ACC112 (cell line): ENCODE measurements at regions not wholly inside any gene's neighbourhood (a gene's known extent, or its start where the extent isn't known, plus 50 kb on each side); places are given as distances from the start of the nearest gene placed in this dataset.

Source experiments
- H2AFZ ChIP-seq: fragments of 200-600 bp; sonication (generic); one replicate; pipeline ENCODE4 v1.6.0; 2017; ENCODE audit warnings: antibody characterized with exemption, low read length; ENCODE audit not compliant: unreplicated experiment
- H3K27ac ChIP-seq: fragments of 200-600 bp; sonication (generic); 2 replicates; pipeline ENCODE4 v1.5.1; 2014; ENCODE audit warnings: low read depth, mild to moderate bottlenecking, antibody characterized with exemption, low read length, moderate library complexity
- H3K27me3 ChIP-seq: fragments of 200-600 bp; sonication (generic); 2 replicates; pipeline ENCODE4 v1.6.1; 2014; ENCODE audit warnings: mild to moderate bottlenecking, antibody characterized with exemption, low read length, moderate library complexity, mixed read lengths; ENCODE audit not compliant: insufficient read depth
- H3K36me3 ChIP-seq: fragments of 200-600 bp; sonication (generic); 2 replicates; pipeline ENCODE4 v1.6.1; 2016; ENCODE audit warnings: mild to moderate bottlenecking, antibody characterized with exemption, low read length, moderate library complexity, mixed read lengths; ENCODE audit not compliant: insufficient read depth
- H3K4me1 ChIP-seq: fragments of 200-600 bp; sonication (generic); one replicate; pipeline ENCODE4 v1.6.1; 2016; ENCODE audit warnings: low read length, mixed read lengths; ENCODE audit not compliant: insufficient read depth, unreplicated experiment, control insufficient read depth
- H3K4me3 ChIP-seq: fragments of 200-600 bp; sonication (generic); 2 replicates; pipeline ENCODE4 v1.5.1; 2014; ENCODE audit warnings: mild to moderate bottlenecking, low read depth, low read length
- H3K79me2 ChIP-seq: fragments of 200-600 bp; sonication (generic); one replicate; pipeline ENCODE4 v1.6.0; 2016; ENCODE audit warnings: low read length; ENCODE audit not compliant: control insufficient read depth, unreplicated experiment, insufficient read depth

GRCh38 chr6:146895772-146896061, 296.9 kb downstream of the ADGB start:
- Histone ChIP-seq H3K4me3 (no peak overlapping the region), H3K79me2 (no peaks in the 10 kb centered on the region), H3K36me3 (no peaks in the 10 kb centered on the region), H3K4me1 (peaks cover 17% of the 10 kb centered on the region), H3K27ac (no peak overlapping the region), H3K27me3 (no peaks in the 10 kb centered on the region), H2AFZ (no peak overlapping the region)

GRCh38 chr6:146896062-146896813, 297.5 kb downstream of the ADGB start:
- no peak overlapping the region for H2AFZ ChIP-seq

GRCh38 chr6:146896960-146897701, 298.4 kb downstream of the ADGB start:
- no peaks in the 10 kb centered on the region for H3K79me2 ChIP-seq
- no peak overlapping the region for H2AFZ ChIP-seq
- no peaks in the 10 kb centered on the region for H3K36me3 ChIP-seq
- no peak overlapping the region for H3K4me3 ChIP-seq
- H3K27me3 ChIP-seq: no peaks in the 10 kb centered on the region
- peaks cover 9% of the 10 kb centered on the region for H3K4me1 ChIP-seq
- no peak overlapping the region for H3K27ac ChIP-seq

More at GRCh38 chr6:146896062-146896813, 297.5 kb downstream of the ADGB start:
- Histone ChIP-seq H3K27me3 (no peaks in the 10 kb centered on the region), H3K4me3 (no peak overlapping the region), H3K27ac (no peak overlapping the region), H3K36me3 (no peaks in the 10 kb centered on the region), H3K4me1 (peaks cover 17% of the 10 kb centered on the region), H3K79me2 (no peaks in the 10 kb centered on the region)

DNA sequence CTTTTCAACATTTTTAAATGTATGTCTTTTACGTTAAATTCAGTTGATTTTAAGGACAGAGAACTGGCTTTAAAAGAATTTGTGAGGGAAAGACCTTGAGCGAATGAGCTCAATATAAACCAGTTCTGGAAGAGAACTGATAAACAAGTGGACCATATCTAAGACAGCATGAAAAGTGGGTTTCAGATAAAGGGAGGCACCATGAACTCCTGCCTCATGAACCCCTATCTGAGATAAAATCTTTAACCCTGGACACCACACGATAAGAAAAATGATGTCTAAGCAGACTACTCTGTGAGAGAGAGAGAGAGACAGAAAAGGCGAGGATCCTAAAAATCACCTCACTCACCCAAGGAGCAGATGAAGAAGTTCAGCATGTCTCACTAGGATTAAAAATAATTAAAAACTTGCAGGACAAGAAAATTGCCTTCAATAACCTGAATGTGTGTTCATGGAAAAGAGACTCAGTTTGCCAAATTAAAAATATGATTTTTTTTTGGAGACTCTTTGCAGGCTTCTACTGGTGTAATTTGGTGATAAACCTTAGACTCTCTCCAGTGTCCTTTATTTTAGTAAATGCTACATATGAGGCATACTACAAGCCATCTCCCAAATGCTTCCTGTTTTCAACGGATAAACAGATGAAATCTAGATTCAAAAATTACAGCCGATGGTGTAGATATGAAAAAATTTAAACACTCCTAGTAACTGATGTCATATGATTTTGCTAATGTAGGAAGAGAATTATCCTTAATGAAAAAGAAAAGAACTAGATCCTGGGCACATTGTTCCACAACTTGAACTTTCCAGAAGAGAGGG, 299.5 kb downstream of the ADGB start:
- Histone ChIP-seq H3K4me1 (peaks cover 12% of the 10 kb centered on the region), H3K79me2 (no peaks in the 10 kb centered on the region), H3K27ac (no peak overlapping the region), H2AFZ (no peak overlapping the region), H3K4me3 (no peak overlapping the region), H3K27me3 (no peaks in the 10 kb centered on the region), H3K36me3 (no peaks in the 10 kb centered on the region)

- Histone ChIP-seq H3K79me2 (no peaks in the 10 kb centered on the region), H3K4me1 (peaks cover 14% of the 10 kb centered on the region), H3K4me3 (no peak overlapping the region), H3K36me3 (no peaks in the 10 kb centered on the region), H3K27me3 (no peaks in the 10 kb centered on the region), H2AFZ (no peak overlapping the region), H3K27ac (no peak overlapping the region)
Observed at GRCh38 chr6:146898888-146899227, 300.1 kb downstream of the ADGB start.

DNA sequence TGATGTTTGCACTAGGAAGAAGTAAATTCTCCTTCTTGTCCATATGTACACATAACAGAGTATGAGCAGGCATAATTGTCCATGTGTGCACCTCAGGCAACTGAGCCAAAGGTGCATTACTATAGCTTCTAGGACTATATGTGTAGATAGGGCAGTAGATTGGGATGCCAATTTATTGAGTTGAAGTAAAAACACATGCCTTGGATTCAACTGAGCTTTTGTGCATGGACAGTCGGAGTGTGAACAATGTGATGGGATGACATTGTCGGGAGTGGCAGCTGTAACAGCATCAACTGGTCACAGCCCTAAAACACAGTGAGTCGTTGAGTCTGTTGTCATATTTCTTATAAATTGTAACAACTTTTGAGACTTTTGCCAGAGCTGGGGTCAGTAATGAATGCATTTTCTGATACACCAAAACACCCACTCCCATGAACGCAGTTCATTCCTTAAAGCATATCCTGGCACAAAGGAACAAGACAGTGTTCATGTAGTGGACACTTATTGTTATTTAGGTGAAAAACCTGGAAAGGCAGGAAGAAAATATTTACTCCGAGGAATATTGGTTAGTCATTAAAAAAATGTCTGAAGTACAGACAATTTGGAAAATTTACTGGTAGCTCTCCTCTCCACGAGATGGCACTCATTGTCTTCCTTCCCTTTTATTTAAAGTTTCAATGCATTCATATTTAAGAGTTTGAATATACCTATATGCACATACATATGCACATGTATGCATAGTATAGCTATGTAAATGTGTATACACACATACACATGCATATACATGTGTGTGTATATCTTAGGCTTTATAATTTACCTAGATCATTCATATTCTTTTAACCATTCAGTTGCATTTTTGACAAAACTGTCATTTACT, 302.0 kb upstream of the STXBP5 start:
- Histone ChIP-seq H3K36me3 (no peaks in the 10 kb centered on the region), H3K27me3 (no peaks in the 10 kb centered on the region), H3K79me2 (no peaks in the 10 kb centered on the region), H3K4me3 (no peak overlapping the region), H3K27ac (peak overlapping the region; percentile 31; the same call in 1 of the 2 replicates), H3K4me1 (peaks cover 29% of the 10 kb centered on the region), H2AFZ (peak overlapping the region; percentile 60)

GRCh38 chr6:146902846-146903245, 301.4 kb upstream of the STXBP5 start:
- Histone ChIP-seq H3K27ac (peak overlapping the region; percentile 31; the same call in 1 of the 2 replicates), H3K27me3 (no peaks in the 10 kb centered on the region), H2AFZ (no peak overlapping the region), H3K4me3 (no peak overlapping the region), H3K4me1 (peaks cover 32% of the 10 kb centered on the region), H3K36me3 (no peaks in the 10 kb centered on the region), H3K79me2 (no peaks in the 10 kb centered on the region)

DNA sequence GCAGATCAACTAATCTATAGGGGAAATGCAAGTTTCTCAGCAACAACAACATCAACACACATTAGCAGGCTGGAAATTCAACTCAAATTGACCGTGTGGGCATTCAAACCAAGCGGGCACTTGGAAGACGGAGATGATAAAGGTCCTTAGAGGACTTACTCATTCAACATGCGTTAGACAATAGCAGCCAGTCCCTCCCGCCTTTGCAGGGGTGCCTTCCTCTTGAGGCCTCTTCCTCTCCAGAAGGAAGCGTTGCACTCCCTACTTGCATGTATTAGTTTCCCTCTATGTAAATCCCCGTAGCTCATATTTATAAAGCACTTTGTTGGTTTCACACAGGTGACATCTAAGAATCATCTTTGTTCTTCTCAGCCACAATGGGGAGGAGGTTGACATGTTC, 300.8 kb upstream of the STXBP5 start:
- no peaks in the 10 kb centered on the region for H3K79me2 ChIP-seq
- H2AFZ ChIP-seq: no peak overlapping the region
- H3K27ac ChIP-seq: no peak overlapping the region; the same call in 1 of the 2 replicates
- no peaks in the 10 kb centered on the region for H3K27me3 ChIP-seq
- H3K4me1 ChIP-seq: peaks cover 38% of the 10 kb centered on the region
- no peaks in the 10 kb centered on the region for H3K36me3 ChIP-seq
- H3K4me3 ChIP-seq: no peak overlapping the region

- H3K27me3 ChIP-seq: no peaks in the 10 kb centered on the region
- peaks cover 42% of the 10 kb centered on the region for H3K4me1 ChIP-seq
- no peak overlapping the region for H3K4me3 ChIP-seq
- H3K79me2 ChIP-seq: no peaks in the 10 kb centered on the region
- H3K27ac ChIP-seq: peak overlapping the region; percentile 45
- no peaks in the 10 kb centered on the region for H3K36me3 ChIP-seq
- H2AFZ ChIP-seq: peak overlapping the region; percentile 3
Observed at GRCh38 chr6:146904596-146904995, 299.6 kb upstream of the STXBP5 start.

GRCh38 chr6:146905181-146905704, 299.0 kb upstream of the STXBP5 start:
- Histone ChIP-seq H2AFZ (peak overlapping the region; percentile 3), H3K36me3 (no peaks in the 10 kb centered on the region), H3K79me2 (no peaks in the 10 kb centered on the region), H3K27me3 (no peaks in the 10 kb centered on the region), H3K27ac (peak overlapping the region; percentile 45), H3K4me1 (peaks cover 49% of the 10 kb centered on the region), H3K4me3 (no peak overlapping the region)
